Stimulated activated CD4-positive, alpha-beta T cell treated with anti-CD3 and anti-CD28 coated beads, TNF-alpha, amount 100 ng/mL, for 4 hours (primary cell): ENCODE measurements at regions not wholly inside any gene's neighbourhood (a gene's known extent, or its start where the extent isn't known, plus 50 kb on each side); places are given as distances from the start of the nearest gene placed in this dataset.

Experiments
- DNase-seq, 3 experiments: peaks; one replicate each; pipeline ENCODE4 v3.0.0-alpha.2; 2020; ENCODE audit warnings: low read depth in 3 of 3

- DNase-seq: no peak
Measured at GRCh38 chr9:134275375-134275774, 50.9 kb upstream of the RXRA start.

DNA sequence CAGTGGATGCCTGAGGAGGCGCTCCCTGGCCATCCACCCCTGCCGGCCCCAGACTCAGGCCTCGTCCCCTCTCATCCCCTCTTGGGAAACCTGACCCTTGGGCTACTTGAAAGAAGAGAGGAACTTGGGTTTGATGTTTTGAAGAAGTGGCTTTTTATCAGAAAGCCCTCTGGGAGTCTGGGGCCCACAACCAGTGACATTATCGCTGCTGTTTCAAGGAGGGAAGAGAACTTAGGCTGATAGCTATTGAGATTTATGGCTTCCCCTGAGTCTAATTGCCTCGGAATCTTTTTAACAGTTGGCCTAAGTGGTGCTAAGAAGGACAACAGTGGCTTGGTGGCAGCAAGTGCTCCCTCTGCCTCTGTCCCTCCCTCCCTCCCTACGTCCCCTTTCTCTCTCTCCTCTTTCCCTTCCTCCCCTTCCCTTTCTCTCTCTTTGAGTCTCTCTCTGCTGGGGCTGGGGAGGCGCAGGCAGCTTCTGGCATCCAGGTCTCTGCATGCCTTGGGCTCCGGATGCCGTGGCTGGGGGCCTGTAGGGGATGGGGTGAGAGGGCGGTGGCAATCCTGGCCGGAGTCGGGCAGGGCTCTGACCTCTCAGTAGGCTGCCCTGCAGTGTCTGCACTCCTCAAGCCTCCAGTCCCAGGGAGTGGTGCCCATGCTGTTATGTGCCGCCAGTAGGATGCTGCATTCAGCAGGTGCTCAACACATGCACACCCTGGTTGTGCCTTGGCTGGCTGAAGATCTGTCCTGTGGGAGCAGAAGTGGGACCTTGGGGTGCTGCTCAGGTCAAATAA is 49.6 kb upstream of the RXRA start:
- DNase-seq: no peak
